A673 (cell line): ENCODE measurements at regions not wholly inside any gene's neighbourhood (a gene's known extent, or its start where the extent isn't known, plus 50 kb on each side); places are given as distances from the start of the nearest gene placed in this dataset.

Experiments used
- BruUV-seq: library from RNA; stranded (reverse); fragments of 400-500 nt; replicated peaks from 2 replicates; lab custom pipeline; 2021; lab: Mats Ljungman, UMichigan
- CTCF ChIA-PET: fragments of 300-600 bp; sonication (Branson Sonifier 250); formaldehyde crosslinking; loops from one replicate; lab custom pipeline; 2022; ENCODE audit warnings: antibody characterized with exemption; lab: Charles Lee
- POLR2A ChIA-PET: fragments of 300-600 bp; sonication (Branson Sonifier 250); formaldehyde crosslinking; loops from one replicate; lab custom pipeline; 2022; ENCODE audit warnings: antibody characterized with exemption; ENCODE audit not compliant: low non-redundant PET; lab: Charles Lee
- DNase-seq: peaks from one replicate; pipeline ENCODE4 v3.0.0-alpha.2; 2015; ENCODE audit warnings: low spot score
- H3K27ac ChIP-seq: fragments of 200-600 bp; sonication (generic); 2 replicates; pipeline ENCODE4 v1.5.1; 2016; ENCODE audit warnings: mixed run types, low read depth, mild to moderate bottlenecking, mixed read lengths, antibody characterized with exemption, low read length; ENCODE audit not compliant: poor library complexity, severe bottlenecking
- H3K27me3 ChIP-seq: fragments of 200-600 bp; sonication (generic); replicated peaks from 2 replicates; pipeline ENCODE4 v1.6.1; 2017; ENCODE audit warnings: mixed run types, low read depth, mild to moderate bottlenecking, mixed read lengths, antibody characterized with exemption, low read length; ENCODE audit not compliant: insufficient read depth, poor library complexity
- H3K36me3 ChIP-seq: fragments of 200-600 bp; sonication (generic); 2 replicates; pipeline ENCODE4 v1.6.1; 2016; ENCODE audit warnings: mixed run types, mild to moderate bottlenecking, mixed read lengths, antibody characterized with exemption, low read length; ENCODE audit not compliant: insufficient read depth, poor library complexity, severe bottlenecking
- H3K4me1 ChIP-seq: fragments of 200-600 bp; sonication (generic); 2 replicates; pipeline ENCODE4 v1.6.1; 2017; ENCODE audit warnings: mixed run types, mild to moderate bottlenecking, mixed read lengths, antibody characterized with exemption, low read length; ENCODE audit not compliant: insufficient read depth, poor library complexity, severe bottlenecking
- H3K4me3 ChIP-seq: fragments of 200-600 bp; sonication (generic); 2 replicates; pipeline ENCODE4 v1.5.1; 2016; ENCODE audit warnings: low read depth, mixed run types, mild to moderate bottlenecking, mixed read lengths, low read length; ENCODE audit not compliant: poor library complexity, severe bottlenecking
- H3K9me3 ChIP-seq: fragments of 200-600 bp; sonication (generic); 2 replicates; pipeline ENCODE4 v1.6.1; 2016; ENCODE audit warnings: mixed run types, low read depth, mild to moderate bottlenecking, mixed read lengths, antibody characterized with exemption, low read length; ENCODE audit not compliant: poor library complexity, severe bottlenecking
- EZH2 ChIP-seq: fragments of 200-600 bp; sonication (generic); IDR thresholded peaks from 2 replicates; pipeline ENCODE4 v1.6.1; 2017; ENCODE audit warnings: borderline replicate concordance, low read depth, mild to moderate bottlenecking, mixed read lengths, antibody characterized with exemption, low read length; ENCODE audit not compliant: poor library complexity, severe bottlenecking
- intact Hi-C: fragments of 100-400 bp; cut with micrococcal nuclease; formaldehyde crosslinking; loops from one replicate; pipeline ENCODE4 v1.10.0; 2022; ENCODE audit not compliant: unreplicated experiment
- TF ChIP-seq, protein P1 (sequence below): fragments of 300-800, 200-600 bp; sonication (generic); conservative IDR thresholded peaks from 2 replicates; pipeline ENCODE4 v1.5.1; 2017; ENCODE audit warnings: low read depth, mild to moderate bottlenecking, antibody characterized with exemption, low read length, moderate library complexity, mixed read lengths

DNA sequence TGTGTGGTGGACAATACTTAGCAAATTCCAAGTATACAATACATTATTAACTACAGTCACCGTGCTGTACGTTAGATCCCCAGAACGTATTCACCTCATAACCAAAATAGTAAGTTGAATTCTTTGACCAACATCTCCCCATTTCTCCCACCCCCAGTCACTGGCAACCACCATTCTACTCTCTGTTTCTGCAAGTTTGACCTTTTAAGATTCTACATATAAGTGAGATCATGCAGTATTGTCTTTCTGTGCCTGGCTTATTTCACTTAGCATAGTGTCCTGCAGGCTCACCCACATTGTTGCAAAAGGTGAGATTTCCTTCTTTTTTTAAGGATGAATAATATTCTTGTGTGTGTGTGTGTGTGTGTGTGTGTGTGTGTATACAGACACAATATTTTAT, 59.1 kb downstream of the IRAG1 start:
- Histone ChIP-seq H3K27ac (no peak overlapping the region), H3K27me3 (no peaks in the 10 kb centered on the region), H3K9me3 (no peaks in the 10 kb centered on the region), H3K36me3 (no peaks in the 10 kb centered on the region), H3K4me3 (no peak overlapping the region), H3K4me1 (no peaks in the 10 kb centered on the region)
- ChIA-PET POLR2A (no interaction called here), CTCF (no interaction called here)
- DNase-seq, result no peak
- intact Hi-C loops, result no loop called here
- no TSS peak for BruUV-seq
- no peak for TF ChIP-seq EZH2
- TF ChIP-seq, protein P1, sequence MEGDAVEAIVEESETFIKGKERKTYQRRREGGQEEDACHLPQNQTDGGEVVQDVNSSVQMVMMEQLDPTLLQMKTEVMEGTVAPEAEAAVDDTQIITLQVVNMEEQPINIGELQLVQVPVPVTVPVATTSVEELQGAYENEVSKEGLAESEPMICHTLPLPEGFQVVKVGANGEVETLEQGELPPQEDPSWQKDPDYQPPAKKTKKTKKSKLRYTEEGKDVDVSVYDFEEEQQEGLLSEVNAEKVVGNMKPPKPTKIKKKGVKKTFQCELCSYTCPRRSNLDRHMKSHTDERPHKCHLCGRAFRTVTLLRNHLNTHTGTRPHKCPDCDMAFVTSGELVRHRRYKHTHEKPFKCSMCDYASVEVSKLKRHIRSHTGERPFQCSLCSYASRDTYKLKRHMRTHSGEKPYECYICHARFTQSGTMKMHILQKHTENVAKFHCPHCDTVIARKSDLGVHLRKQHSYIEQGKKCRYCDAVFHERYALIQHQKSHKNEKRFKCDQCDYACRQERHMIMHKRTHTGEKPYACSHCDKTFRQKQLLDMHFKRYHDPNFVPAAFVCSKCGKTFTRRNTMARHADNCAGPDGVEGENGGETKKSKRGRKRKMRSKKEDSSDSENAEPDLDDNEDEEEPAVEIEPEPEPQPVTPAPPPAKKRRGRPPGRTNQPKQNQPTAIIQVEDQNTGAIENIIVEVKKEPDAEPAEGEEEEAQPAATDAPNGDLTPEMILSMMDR, result no peak

DNA sequence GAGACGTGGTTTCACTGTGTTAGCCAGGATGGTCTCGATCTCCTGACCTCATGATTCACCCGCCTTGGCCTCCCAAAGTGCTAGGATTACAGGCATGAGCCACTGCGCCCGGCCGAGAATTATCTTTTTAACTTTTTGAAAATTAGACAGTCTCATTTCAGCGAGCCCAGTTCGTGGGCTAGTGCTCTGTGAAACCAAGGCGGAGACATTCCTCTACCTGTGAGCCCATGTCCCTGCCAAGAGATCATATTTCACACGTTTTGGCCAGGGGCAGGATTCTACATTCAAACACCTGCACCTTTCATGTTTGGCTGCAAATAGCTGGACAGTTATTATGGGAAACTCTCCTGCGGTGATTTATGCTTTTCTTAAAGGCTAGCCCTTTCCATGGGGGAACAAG, 60.3 kb downstream of the IRAG1 start:
- BruUV-seq, result no TSS peak
- ChIA-PET POLR2A (no interaction called here), CTCF (no interaction called here)
- no peak for DNase-seq
- TF ChIP-seq, protein P1, result no peak
- TF ChIP-seq EZH2, result no peak
- no peaks in the 10 kb centered on the region for H3K36me3 ChIP-seq
- no peaks in the 10 kb centered on the region for H3K27me3 ChIP-seq
- H3K4me1 ChIP-seq, result no peaks in the 10 kb centered on the region
- no peak overlapping the region for H3K4me3 ChIP-seq
- intact Hi-C loops, result no loop called here
- H3K9me3 ChIP-seq, result no peaks in the 10 kb centered on the region
- no peak overlapping the region for H3K27ac ChIP-seq

DNA sequence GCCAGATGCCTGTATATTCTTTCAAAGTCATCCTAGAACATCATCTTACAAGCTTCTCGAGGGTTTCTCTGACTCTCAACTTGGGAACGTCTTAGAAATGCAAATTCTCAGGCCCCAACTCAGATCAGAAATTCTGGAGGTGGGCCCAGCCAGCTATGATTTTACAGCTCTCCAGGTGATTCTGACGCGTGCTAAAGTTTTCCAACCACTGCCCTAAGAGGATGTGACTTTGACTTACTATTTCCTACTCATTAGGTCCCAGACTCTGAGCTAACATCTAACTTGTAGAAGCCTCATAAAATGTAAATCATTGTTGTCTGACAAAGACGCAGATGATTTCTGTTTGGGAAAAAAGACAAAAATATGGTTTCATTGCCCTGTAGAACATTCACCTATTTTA, 61.1 kb downstream of the IRAG1 start:
- no peak for DNase-seq
- no peaks in the 10 kb centered on the region for H3K27me3 ChIP-seq
- H3K27ac ChIP-seq, result no peak overlapping the region
- H3K4me3 ChIP-seq, result no peak overlapping the region
- BruUV-seq, result no TSS peak
- CTCF ChIA-PET, result no interaction called here
- no peaks in the 10 kb centered on the region for H3K4me1 ChIP-seq
- intact Hi-C loops, result no loop called here
- POLR2A ChIA-PET, result no interaction called here
- no peaks in the 10 kb centered on the region for H3K9me3 ChIP-seq
- TF ChIP-seq EZH2, result no peak
- TF ChIP-seq, protein P1, result no peak
- H3K36me3 ChIP-seq, result no peaks in the 10 kb centered on the region
